Stomach (tissue), 8 donors: ENCODE measurements at regions not wholly inside any gene's neighbourhood (a gene's known extent, or its start where the extent isn't known, plus 50 kb on each side); places are given as distances from the start of the nearest gene placed in this dataset.

ENCODE experiments used
- DNase-seq, 2 donors: peaks; one replicate each; pipeline versions ENCODE4 v3.0.0 to v3.0.0-alpha.2; 2013 to 2019
- H3K27ac ChIP-seq, 5 donors: fragments of 200-600 bp in 4 of 5; sonication (generic) in 4 of 5; one replicate each; pipeline ENCODE4 v1.5.1; 2013 to 2019; ENCODE audit warnings: mild to moderate bottlenecking in 1 of 5, moderate library complexity in 1 of 5
- H3K27me3 ChIP-seq, 3 donors: fragments of 200-600 bp; sonication (generic); one replicate each; pipeline ENCODE4 v1.5.1; 2017 to 2019; ENCODE audit warnings: mixed run types in 1 of 3
- H3K36me3 ChIP-seq, 4 donors: fragments of 200-600 bp; sonication (generic); 1 replicate in 3 of 4; 2 replicates in 1 of 4; pipeline ENCODE4 v1.5.1; 2016 to 2019
- H3K4me1 ChIP-seq, 4 donors: fragments of 200-600 bp; sonication (generic); one replicate each; pipeline ENCODE4 v1.5.1; 2016 to 2019
- H3K4me3 ChIP-seq, 4 donors: fragments of 200-600 bp; sonication (generic) in 3 of 4; one replicate each; pipeline ENCODE4 v1.5.1; 2016 to 2019; ENCODE audit warnings: mild to moderate bottlenecking in 1 of 4
- H3K9me3 ChIP-seq, 4 donors: fragments of 200-600 bp; sonication (generic); one replicate each; pipeline ENCODE4 v1.5.1; 2016 to 2019
- CTCF ChIP-seq, 7 experiments: fragments of 450-650 bp in 4 of 7; fragments of 200-600 bp in 3 of 7; sonication (generic) in 3 of 7; IDR thresholded peaks; one replicate each; pipeline ENCODE4 v1.5.1; 2016 to 2019; ENCODE audit warnings: antibody characterized with exemption in 7 of 7, control low read depth in 2 of 7, mild to moderate bottlenecking in 1 of 7
- EP300 ChIP-seq: sonication (generic); formaldehyde crosslinking; IDR thresholded peaks from one replicate; pipeline ENCODE4 v1.6.1; 2017; ENCODE audit warnings: antibody characterized with exemption
- POLR2A ChIP-seq, 4 donors: fragments of 450-650 bp; IDR thresholded peaks; one replicate each; pipeline ENCODE4 v1.6.1; 2016; ENCODE audit warnings: antibody characterized with exemption in 4 of 4, control low read depth in 2 of 4, mild to moderate bottlenecking in 1 of 4, moderate library complexity in 1 of 4
- POLR2AphosphoS5 ChIP-seq, 3 donors: sonication (generic); formaldehyde crosslinking; IDR thresholded peaks; one replicate each; pipeline ENCODE4 v1.6.1; 2016; ENCODE audit warnings: antibody characterized with exemption in 3 of 3
- WGBS, 5 donors: extraction: QIAGEN DNeasy Blood & Tissue Kit in 3 of 5; methylation state at CpG; one replicate each; pipeline versions ENCODE4 v1.1.5 to v1.1.7; 2013 to 2018; 5-methylcytosine and 5-hydroxymethylcytosine counted together
- intact Hi-C: fragments of 100-400 bp; cut with DNase I; formaldehyde crosslinking; loops from one replicate; pipeline ENCODE4 v1.15.1; 2023; ENCODE audit warnings: low total_unique reads
- donor health status: healthy with polysubstance abuse.
- donor health status: Bipolar disorder and iron deficiency.
- donor health status: healthy.

GRCh38 chr10:110365356-110366143, 60.8 kb upstream of the SMNDC1 start:
- WGBS, 5 donors: 87 to 95% (median 92%) methylated on average over 9 of the region's 9 CpGs
- Histone ChIP-seq H3K4me1 (no peaks in the 10 kb centered on the region), H3K4me3 (no peak overlapping the region), H3K27ac (no peak overlapping the region), H3K9me3 (no peaks in the 10 kb centered on the region), H3K27me3 (no peaks in the 10 kb centered on the region), H3K36me3 (no peaks in the 10 kb centered on the region)
- no peak for DNase-seq
- intact Hi-C loops: no loop called here
- TF ChIP-seq POLR2A (IDR thresholded peaks at IDR 0.05) (no peak), CTCF (IDR thresholded peaks at IDR 0.05) (no peak)

DNA sequence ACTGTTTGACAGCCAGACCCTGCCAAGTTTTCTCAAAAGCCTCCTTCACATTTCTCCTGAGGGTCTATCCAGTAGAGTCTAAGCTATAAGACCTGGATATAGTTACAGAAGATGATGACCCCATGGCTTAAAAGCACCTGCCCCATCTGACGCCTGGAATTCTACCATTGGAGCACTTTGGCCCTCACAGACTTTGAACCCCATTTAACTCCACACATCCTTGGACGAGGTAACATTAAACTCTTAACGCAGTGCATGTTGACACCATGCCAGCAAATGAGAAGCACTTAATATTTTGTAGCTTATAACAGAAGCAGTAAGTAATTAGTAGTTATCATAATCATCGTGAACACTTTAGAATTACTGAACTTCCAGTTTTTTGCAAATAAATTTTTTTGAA, 61.9 kb upstream of the SMNDC1 start:
- Histone ChIP-seq H3K4me3 (no peak overlapping the region), H3K4me1 (no peaks in the 10 kb centered on the region), H3K27me3 (no peaks in the 10 kb centered on the region), H3K9me3 (no peaks in the 10 kb centered on the region), H3K27ac (no peak overlapping the region), H3K36me3 (no peaks in the 10 kb centered on the region)
- intact Hi-C loops: no loop called here
- TF ChIP-seq POLR2A (IDR thresholded peaks at IDR 0.05) (no peak), CTCF (IDR thresholded peaks at IDR 0.05) (no peak), POLR2AphosphoS5 (IDR thresholded peaks at IDR 0.05) (no peak), EP300 (no peak)
- 70 to 81% (median 73%) methylated on average over 4 of the region's 4 CpGs for WGBS, 5 donors
- DNase-seq: no peak

DNA sequence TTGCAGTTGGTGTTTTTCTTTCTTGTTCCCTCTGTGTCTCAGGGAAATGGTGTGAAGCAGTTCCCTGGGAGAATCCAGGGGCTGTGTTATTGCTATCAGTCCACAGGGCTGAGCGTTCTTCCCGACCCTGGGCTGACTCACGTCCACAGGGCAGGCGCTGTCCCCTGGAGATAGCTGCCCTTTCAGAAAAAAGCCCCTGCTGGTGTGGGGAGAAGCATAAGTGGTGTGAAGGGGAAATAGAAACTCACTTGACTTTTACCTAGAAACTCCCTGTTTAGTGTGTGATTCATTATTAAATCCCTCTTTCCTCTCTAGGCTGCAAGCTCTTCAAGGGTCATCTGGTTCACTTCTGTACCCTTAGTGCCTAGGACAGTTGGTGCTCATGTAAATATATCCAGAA, 63.3 kb upstream of the SMNDC1 start:
- H3K36me3 ChIP-seq: no peaks in the 10 kb centered on the region
- H3K9me3 ChIP-seq: no peaks in the 10 kb centered on the region
- 58 to 65% (median 59%) methylated on average over 4 of the region's 4 CpGs for WGBS, 5 donors
- H3K4me3 ChIP-seq: no peak overlapping the region
- H3K27ac ChIP-seq: no peak overlapping the region
- no peak for DNase-seq
- H3K27me3 ChIP-seq: no peaks in the 10 kb centered on the region
- intact Hi-C loops: no loop called here
- H3K4me1 ChIP-seq: no peaks in the 10 kb centered on the region
- no peak for TF ChIP-seq POLR2A (IDR thresholded peaks at IDR 0.05)
- TF ChIP-seq EP300: no peak
- TF ChIP-seq POLR2AphosphoS5 (IDR thresholded peaks at IDR 0.05): no peak
- TF ChIP-seq CTCF (IDR thresholded peaks at IDR 0.05): no peak

GRCh38 chr10:110368556-110368955, 63.8 kb upstream of the SMNDC1 start:
- TF ChIP-seq EP300 (no peak), CTCF (IDR thresholded peaks at IDR 0.05) (no peak), POLR2AphosphoS5 (IDR thresholded peaks at IDR 0.05) (no peak), POLR2A (IDR thresholded peaks at IDR 0.05) (no peak)
- WGBS, 5 donors: 47 to 61% (median 53%) methylated on average over 3 of the region's 3 CpGs
- intact Hi-C loops: no loop called here

More at GRCh38 chr10:110368556-110368955, 63.8 kb upstream of the SMNDC1 start:
- H3K36me3 ChIP-seq: no peaks in the 10 kb centered on the region
- H3K4me3 ChIP-seq: no peak overlapping the region
- no peaks in the 10 kb centered on the region for H3K4me1 ChIP-seq
- H3K27ac ChIP-seq: no peak overlapping the region
- no peaks in the 10 kb centered on the region for H3K27me3 ChIP-seq
- H3K9me3 ChIP-seq: no peaks in the 10 kb centered on the region
- DNase-seq: no peak
